ENCODE measurements at regions not wholly inside any gene's neighbourhood (a gene's known extent, or its start where the extent isn't known, plus 50 kb on each side); places are given as distances from the start of the nearest gene placed in this dataset.
"Not testable (repeated sequence)": the region's sequence is repeated elsewhere in the genome, so short reads cannot be mapped to it uniquely, and the experiment has no call there.

DNA sequence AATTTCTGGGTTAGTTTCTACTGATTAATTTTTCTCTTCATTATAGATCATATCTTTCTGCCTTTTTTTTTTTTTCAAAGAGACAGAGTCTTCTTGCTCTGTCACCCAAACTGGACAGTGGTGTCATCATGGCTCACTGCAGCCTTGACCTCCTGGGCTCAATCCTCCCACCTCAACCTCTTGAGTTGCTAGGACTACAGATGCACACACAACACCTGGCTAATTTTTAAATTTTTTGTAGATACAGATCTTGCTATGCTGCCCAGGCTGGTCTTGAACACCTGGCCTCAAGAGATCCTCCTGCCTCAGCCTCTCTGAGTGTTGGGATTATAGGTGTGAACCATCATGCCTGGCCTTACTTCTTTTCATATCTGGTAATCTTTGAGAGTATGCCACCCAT is 73.3 kb upstream of the SLCO2A1 start (continued):
- TF ChIP-seq NANOG (IDR thresholded peaks at IDR 0.05; ENCODE audit: insufficient read depth, low read depth, low read length, poor library complexity, severe bottlenecking): no peak
- TF ChIP-seq, protein P1, sequence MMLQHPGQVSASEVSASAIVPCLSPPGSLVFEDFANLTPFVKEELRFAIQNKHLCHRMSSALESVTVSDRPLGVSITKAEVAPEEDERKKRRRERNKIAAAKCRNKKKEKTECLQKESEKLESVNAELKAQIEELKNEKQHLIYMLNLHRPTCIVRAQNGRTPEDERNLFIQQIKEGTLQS (IDR thresholded peaks at IDR 0.05; ENCODE audit: insufficient read depth, low read depth, low read length): no peak

DNA sequence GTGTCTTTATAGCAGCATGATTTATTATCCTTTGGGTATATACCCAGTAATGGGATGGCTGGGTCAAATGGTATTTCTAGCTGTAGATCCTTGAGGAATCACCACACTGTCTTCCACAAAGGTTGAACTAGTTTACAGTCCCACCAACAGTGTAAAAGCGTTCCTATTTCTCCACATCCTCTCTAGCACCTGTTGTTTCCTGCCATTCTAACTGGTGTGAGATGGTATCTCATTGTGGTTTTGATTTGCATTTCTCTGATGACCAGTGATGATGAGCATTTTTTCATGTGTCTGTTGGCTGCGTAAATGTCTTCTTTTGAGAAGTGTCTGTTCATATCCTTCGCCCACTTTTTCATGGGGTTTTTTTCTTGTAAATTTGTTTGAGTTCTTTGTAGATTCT is 66.5 kb upstream of the SLCO2A1 start:
- H4K8ac ChIP-seq (ENCODE audit: extremely low read depth, insufficient read depth, low read length); H3K18ac ChIP-seq (ENCODE audit: extremely low read depth, low read length); H3K9ac ChIP-seq (replicated peaks in 1 of 4; ENCODE audit: extremely low read depth in 1 of 4, low read depth in 3 of 4, low read length in 3 of 4); H3K23ac ChIP-seq (ENCODE audit: insufficient read length); H3K4me1 ChIP-seq (replicated peaks in 1 of 4; ENCODE audit: control insufficient read depth in 3 of 4, insufficient read depth in 4 of 4, low read length in 3 of 4); H4K5ac ChIP-seq (ENCODE audit: insufficient read length, low read depth, low read length); CTCF ChIA-PET (ENCODE audit: partially characterized antibody); H3K9me3 ChIP-seq (ENCODE audit: insufficient read depth in 2 of 2, low read depth in 1 of 2, low read length in 1 of 2); H2BK120ac ChIP-seq (replicated peaks; ENCODE audit: low read depth, low read length); H3K27me3 ChIP-seq (replicated peaks in 1 of 4; ENCODE audit: control insufficient read depth in 3 of 4, extremely low read depth in 1 of 4, insufficient read depth in 3 of 4, low read length in 3 of 4); H4K20me1 ChIP-seq (replicated peaks in 1 of 2; ENCODE audit: control insufficient read depth in 1 of 2, insufficient read depth in 2 of 2, low read length in 2 of 2); FAIRE-seq; H2BK20ac ChIP-seq (ENCODE audit: low read length); DNase-seq (ENCODE audit: low read depth in 1 of 2, low spot score in 2 of 2); H2BK5ac ChIP-seq (ENCODE audit: low read depth, low read length); H3K79me1 ChIP-seq (ENCODE audit: low read depth, low read length); H3K4me2 ChIP-seq (ENCODE audit: insufficient read depth in 1 of 2, low read depth in 2 of 2, low read length in 2 of 2); H2BK15ac ChIP-seq (ENCODE audit: low read length); POLR2A ChIA-PET (ENCODE audit: partially characterized antibody); H2AFZ ChIP-seq (ENCODE audit: low read length); H3K23me2 ChIP-seq (ENCODE audit: low read depth, low read length); H3K56ac ChIP-seq (replicated peaks; ENCODE audit: insufficient read length, low read depth, low read length); H4K91ac ChIP-seq (replicated peaks; ENCODE audit: insufficient read length, low read length); H3K36me3 ChIP-seq (ENCODE audit: control insufficient read depth in 2 of 4, insufficient read depth in 4 of 4, low read length in 3 of 4); H3K79me2 ChIP-seq (ENCODE audit: control insufficient read depth in 1 of 2, insufficient read depth in 2 of 2, low read length in 2 of 2); H3K27ac ChIP-seq (ENCODE audit: low read depth, low read length); H3K4ac ChIP-seq (replicated peaks; ENCODE audit: insufficient read length, low read depth, low read length); H3K4me3 ChIP-seq (ENCODE audit: extremely low read depth in 1 of 4, insufficient read depth in 2 of 4, low read depth in 3 of 4, low read length in 4 of 4); H2AK5ac ChIP-seq (ENCODE audit: low read depth, low read length); H2BK12ac ChIP-seq (ENCODE audit: low read depth, low read length); H3K14ac ChIP-seq (ENCODE audit: insufficient read length): not testable (repeated sequence)
- 85% methylated on average over 3 of the region's 3 CpGs; no CpG with 5 or more reads in 1 of the 2 experiments for WGBS, 2 experiments (ENCODE audit: extremely low coverage in 1 of 2, insufficient coverage in 1 of 2, insufficient read length in 1 of 2, insufficient replicate concordance in 2 of 2, low coverage in 1 of 2, low lambda C conversion rate in 2 of 2, missing lambda C conversion rate in 1 of 2)

Data from H1 (cell line).